ENCODE measurements at regions not wholly inside any gene's neighbourhood (a gene's known extent, or its start where the extent isn't known, plus 50 kb on each side); places are given as distances from the start of the nearest gene placed in this dataset.

- TF ChIP-seq POLR2AphosphoS5 (IDR thresholded peaks at IDR 0.05; ENCODE audit: low read depth), result no peak
- no peak for TF ChIP-seq REST (IDR thresholded peaks at IDR 0.05; ENCODE audit: insufficient replicate concordance, low read depth)
- no peak for TF ChIP-seq SPI1 (IDR thresholded peaks at IDR 0.05; ENCODE audit: borderline replicate concordance, low read depth)
- TF ChIP-seq GABPA (IDR thresholded peaks at IDR 0.05; ENCODE audit: low read depth), result no peak
- DNase-seq (ENCODE audit: low read depth in 1 of 2, low spot score in 1 of 2), result no peak
- Histone ChIP-seq H3K27me3 (ENCODE audit: insufficient read depth, poor library complexity, severe bottlenecking) (no peaks in the 10 kb centered on the region), H3K4me3 (replicated peaks; ENCODE audit: insufficient read depth, low read length) (no peak overlapping the region), H3K27ac (replicated peaks) (no peak overlapping the region)
These were observed 343.2 kb downstream of the DMAC1 start for GRCh38 chr9:7456377-7456776.

- Histone ChIP-seq H3K27me3 (ENCODE audit: insufficient read depth, poor library complexity, severe bottlenecking) (no peaks in the 10 kb centered on the region), H3K4me3 (replicated peaks; ENCODE audit: insufficient read depth, low read length) (no peak overlapping the region), H3K27ac (replicated peaks) (no peak overlapping the region)
- DNase-seq (ENCODE audit: low read depth in 1 of 2, low spot score in 1 of 2), result no peak
- TF ChIP-seq POLR2AphosphoS5 (IDR thresholded peaks at IDR 0.05; ENCODE audit: low read depth), result no peak
- TF ChIP-seq CTCF (IDR thresholded peaks at IDR 0.05; ENCODE audit: insufficient read depth, low read length), result no peak
- TF ChIP-seq REST (IDR thresholded peaks at IDR 0.05; ENCODE audit: insufficient replicate concordance, low read depth), result no peak
- TF ChIP-seq GABPA (IDR thresholded peaks at IDR 0.05; ENCODE audit: low read depth), result no peak
- no peak for TF ChIP-seq SPI1 (IDR thresholded peaks at IDR 0.05; ENCODE audit: borderline replicate concordance, low read depth)
These were observed 345.0 kb downstream of the DMAC1 start for GRCh38 chr9:7454624-7455023.

- H3K27ac ChIP-seq (replicated peaks), result no peak overlapping the region
- DNase-seq (ENCODE audit: low read depth in 1 of 2, low spot score in 1 of 2), result no peak
- no peaks in the 10 kb centered on the region for H3K27me3 ChIP-seq (ENCODE audit: insufficient read depth, poor library complexity, severe bottlenecking)
- TF ChIP-seq CTCF (IDR thresholded peaks at IDR 0.05; ENCODE audit: insufficient read depth, low read length), result no peak
- TF ChIP-seq SPI1 (IDR thresholded peaks at IDR 0.05; ENCODE audit: borderline replicate concordance, low read depth), result no peak
- TF ChIP-seq GABPA (IDR thresholded peaks at IDR 0.05; ENCODE audit: low read depth), result no peak
- TF ChIP-seq REST (IDR thresholded peaks at IDR 0.05; ENCODE audit: insufficient replicate concordance, low read depth), result no peak
- TF ChIP-seq POLR2AphosphoS5 (IDR thresholded peaks at IDR 0.05; ENCODE audit: low read depth), result no peak
- H3K4me3 ChIP-seq (replicated peaks; ENCODE audit: insufficient read depth, low read length), result no peak overlapping the region
These were observed 347.2 kb downstream of the DMAC1 start for GRCh38 chr9:7452378-7452777.

All from HL-60 (cell line).